ENCODE measurements at regions not wholly inside any gene's neighbourhood (a gene's known extent, or its start where the extent isn't known, plus 50 kb on each side); places are given as distances from the start of the nearest gene placed in this dataset.

- no peak for TF ChIP-seq RAD21 (IDR thresholded peaks at IDR 0.05; ENCODE audit: low read length)
- no peak for TF ChIP-seq CTCF (conservative IDR thresholded peaks at IDR 0.05; ENCODE audit: low read depth, low read length)
Observed at GRCh38 chr3:88462230-88462629, 312.5 kb downstream of the C3orf38 start.

Measured in IMR-90 (cell line).